ENCODE measurements at regions not wholly inside any gene's neighbourhood (a gene's known extent, or its start where the extent isn't known, plus 50 kb on each side); places are given as distances from the start of the nearest gene placed in this dataset.
A peak's percentile ranks its signal among the peaks of the same experiment; 100 is the strongest.
"Not testable (repeated sequence)": the region's sequence is repeated elsewhere in the genome, so short reads cannot be mapped to it uniquely, and the experiment has no call there.

- Histone ChIP-seq H3K27me3 (replicated peaks) (no peaks in the 10 kb centered on the region), H3K27ac (peak overlapping the region; percentile 51), H3K4me1 (replicated peaks) (peaks cover 37% of the 10 kb centered on the region), H3K36me3 (no peaks in the 10 kb centered on the region), H3K9me3 (replicated peaks) (no peaks in the 10 kb centered on the region), H3K4me3 (no peak overlapping the region)
- DNase-seq (ENCODE audit: low read depth in 1 of 2, low spot score in 2 of 2) = peak; percentile 95 to 97
Measured at GRCh38 chr1:208475951-208476845, 232.0 kb upstream of the PLXNA2 start.

GRCh38 chr1:208476846-208477170, 232.6 kb upstream of the PLXNA2 start:
- Histone ChIP-seq H3K9me3 (replicated peaks) (no peaks in the 10 kb centered on the region), H3K4me3 (no peak overlapping the region), H3K4me1 (replicated peaks) (peaks cover 37% of the 10 kb centered on the region), H3K36me3 (no peaks in the 10 kb centered on the region), H3K27me3 (replicated peaks) (no peaks in the 10 kb centered on the region), H3K27ac (peak overlapping the region; percentile 41)
- DNase-seq (ENCODE audit: low read depth in 1 of 2, low spot score in 2 of 2) = no peak

GRCh38 chr1:208479435-208479834, 235.3 kb upstream of the PLXNA2 start:
- no peak for DNase-seq (ENCODE audit: low read depth in 1 of 2, low spot score in 2 of 2)
- Histone ChIP-seq H3K27me3 (replicated peaks) (no peaks in the 10 kb centered on the region), H3K4me1 (replicated peaks) (peaks cover 37% of the 10 kb centered on the region)

GRCh38 chr1:208485512-208485911, 241.3 kb upstream of the PLXNA2 start:
- Histone ChIP-seq H3K36me3 (no peaks in the 10 kb centered on the region), H3K4me1 (replicated peaks) (no peaks in the 10 kb centered on the region), H3K9me3 (replicated peaks) (no peaks in the 10 kb centered on the region), H3K27ac (no peak overlapping the region), H3K4me3 (no peak overlapping the region), H3K27me3 (replicated peaks) (no peaks in the 10 kb centered on the region)
- no peak for DNase-seq (ENCODE audit: low read depth in 1 of 2, low spot score in 2 of 2)

More at GRCh38 chr1:208479435-208479834, 235.3 kb upstream of the PLXNA2 start:
- Histone ChIP-seq H3K36me3 (no peaks in the 10 kb centered on the region), H3K4me3 (no peak overlapping the region), H3K9me3 (replicated peaks) (no peaks in the 10 kb centered on the region), H3K27ac (no peak overlapping the region)

GRCh38 chr1:208486677-208487076, 242.5 kb upstream of the PLXNA2 start:
- Histone ChIP-seq H3K4me1 (replicated peaks) (no peaks in the 10 kb centered on the region), H3K9me3 (replicated peaks) (no peaks in the 10 kb centered on the region), H3K27me3 (replicated peaks) (no peaks in the 10 kb centered on the region), H3K36me3 (no peaks in the 10 kb centered on the region), H3K27ac (no peak overlapping the region), H3K4me3 (no peak overlapping the region)
- no peak for DNase-seq (ENCODE audit: low read depth in 1 of 2, low spot score in 2 of 2)

- H3K9me3 ChIP-seq (replicated peaks); H3K27ac ChIP-seq; H3K36me3 ChIP-seq; DNase-seq (ENCODE audit: low read depth in 1 of 2, low spot score in 2 of 2); H3K27me3 ChIP-seq (replicated peaks); H3K4me3 ChIP-seq; H3K4me1 ChIP-seq (replicated peaks): not testable (repeated sequence)
Measured at GRCh38 chr1:208488432-208488831, 244.2 kb upstream of the PLXNA2 start.

GRCh38 chr1:208496467-208497371, 252.5 kb upstream of the PLXNA2 start:
- Histone ChIP-seq H3K4me1 (replicated peaks) (peaks cover 30% of the 10 kb centered on the region), H3K27me3 (replicated peaks) (no peaks in the 10 kb centered on the region; the same call in 1 of the 2 replicates), H3K4me3 (no peak overlapping the region), H3K9me3 (replicated peaks) (no peaks in the 10 kb centered on the region), H3K27ac (no peak overlapping the region), H3K36me3 (no peaks in the 10 kb centered on the region)
- no peak for DNase-seq (ENCODE audit: low read depth in 1 of 2, low spot score in 2 of 2)

- H3K36me3 ChIP-seq = no peaks in the 10 kb centered on the region
- H3K27ac ChIP-seq = peak overlapping the region; percentile 24; the same call in 1 of the 2 replicates
- peak in 1 of 2 experiments; percentile 52 for DNase-seq (ENCODE audit: low read depth in 1 of 2, low spot score in 2 of 2)
- no peaks in the 10 kb centered on the region for H3K9me3 ChIP-seq (replicated peaks)
- H3K4me3 ChIP-seq = no peak overlapping the region
- no peaks in the 10 kb centered on the region; the same call in 1 of the 2 replicates for H3K27me3 ChIP-seq (replicated peaks)
- peaks cover 30% of the 10 kb centered on the region for H3K4me1 ChIP-seq (replicated peaks)
Measured at GRCh38 chr1:208497866-208498541, 253.8 kb upstream of the PLXNA2 start.

- DNase-seq (ENCODE audit: low read depth in 1 of 2, low spot score in 2 of 2) = peak in 1 of 2 experiments; percentile 30
- Histone ChIP-seq H3K9me3 (replicated peaks) (no peaks in the 10 kb centered on the region), H3K36me3 (no peaks in the 10 kb centered on the region), H3K4me1 (replicated peaks) (peaks cover 30% of the 10 kb centered on the region), H3K4me3 (no peak overlapping the region), H3K27me3 (replicated peaks) (no peaks in the 10 kb centered on the region; the same call in 1 of the 2 replicates), H3K27ac (peak overlapping the region; percentile 8; the same call in 1 of the 2 replicates)
Measured at GRCh38 chr1:208499026-208499425, 254.8 kb upstream of the PLXNA2 start.

- Histone ChIP-seq H3K27ac (0 out of 2 replicates have a peak overlapping the region, but pooled peaks have one; percentile 13), H3K36me3 (no peaks in the 10 kb centered on the region), H3K4me1 (replicated peaks) (peaks cover 30% of the 10 kb centered on the region), H3K9me3 (replicated peaks) (no peaks in the 10 kb centered on the region), H3K4me3 (no peak overlapping the region), H3K27me3 (replicated peaks) (no peaks in the 10 kb centered on the region)
- peak; percentile 69 to 83 for DNase-seq (ENCODE audit: low read depth in 1 of 2, low spot score in 2 of 2)
Measured at GRCh38 chr1:208499601-208500000, 255.4 kb upstream of the PLXNA2 start.

GRCh38 chr1:208500375-208500774, 256.2 kb upstream of the PLXNA2 start:
- no peaks in the 10 kb centered on the region for H3K36me3 ChIP-seq
- H3K4me1 ChIP-seq (replicated peaks) = peaks cover 30% of the 10 kb centered on the region
- H3K9me3 ChIP-seq (replicated peaks) = no peaks in the 10 kb centered on the region
- H3K4me3 ChIP-seq = no peak overlapping the region
- H3K27me3 ChIP-seq (replicated peaks) = no peaks in the 10 kb centered on the region
- H3K27ac ChIP-seq = no peak overlapping the region
- DNase-seq (ENCODE audit: low read depth in 1 of 2, low spot score in 2 of 2) = no peak

- Histone ChIP-seq H3K27ac (no peak overlapping the region), H3K27me3 (replicated peaks) (no peaks in the 10 kb centered on the region), H3K4me3 (no peak overlapping the region), H3K9me3 (replicated peaks) (no peaks in the 10 kb centered on the region), H3K4me1 (replicated peaks) (peaks cover 30% of the 10 kb centered on the region), H3K36me3 (no peaks in the 10 kb centered on the region)
- DNase-seq (ENCODE audit: low read depth in 1 of 2, low spot score in 2 of 2) = no peak
Measured at GRCh38 chr1:208501542-208501941, 257.4 kb upstream of the PLXNA2 start.

- H3K27me3 ChIP-seq (replicated peaks) = no peaks in the 10 kb centered on the region
- no peaks in the 10 kb centered on the region for H3K36me3 ChIP-seq
- H3K4me3 ChIP-seq = no peak overlapping the region
- H3K4me1 ChIP-seq (replicated peaks) = peaks cover 17% of the 10 kb centered on the region
- no peak overlapping the region for H3K27ac ChIP-seq
- DNase-seq (ENCODE audit: low read depth in 1 of 2, low spot score in 2 of 2) = no peak
- no peaks in the 10 kb centered on the region for H3K9me3 ChIP-seq (replicated peaks)
Measured at GRCh38 chr1:208503787-208504186, 259.6 kb upstream of the PLXNA2 start.

All from SJSA1 (cell line).